GM23248 (cell line): ENCODE measurements at regions not wholly inside any gene's neighbourhood (a gene's known extent, or its start where the extent isn't known, plus 50 kb on each side); places are given as distances from the start of the nearest gene placed in this dataset.

Experiments
- EZH2 ChIP-seq: fragments of 200-600 bp; sonication (generic); IDR thresholded peaks from 2 replicates; pipeline ENCODE4 v1.6.1; 2018; ENCODE audit warnings: antibody characterized with exemption, mild to moderate bottlenecking; ENCODE audit not compliant: insufficient read depth, poor library complexity, severe bottlenecking
- EZH2phosphoT487 ChIP-seq: fragments of 200-600 bp; sonication (generic); IDR thresholded peaks from 2 replicates; pipeline ENCODE4 v1.6.1; 2018; ENCODE audit warnings: antibody characterized with exemption, moderate library complexity, mild to moderate bottlenecking, low read depth; ENCODE audit not compliant: insufficient read depth

DNA sequence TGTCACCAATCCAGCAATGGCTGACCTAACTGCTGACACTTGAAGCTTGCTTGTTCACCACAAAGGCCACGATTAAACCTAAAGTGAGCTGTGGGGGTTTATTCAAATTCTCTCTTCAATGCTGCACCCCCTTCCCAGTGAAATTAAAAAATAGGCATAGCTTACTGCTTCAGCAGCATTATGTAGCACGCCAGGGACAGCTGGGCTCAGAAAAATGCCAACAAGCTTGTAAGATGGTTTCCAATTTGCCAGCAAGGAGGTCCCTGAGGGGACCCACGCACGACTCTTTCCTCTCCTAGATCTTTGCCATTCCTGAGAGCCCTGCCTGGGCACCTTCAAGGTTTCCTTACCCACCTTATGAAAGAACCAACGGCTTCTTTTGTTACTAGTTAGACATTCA lies 113.5 kb upstream of the CDH4 start:
- TF ChIP-seq EZH2 (no peak), EZH2phosphoT487 (no peak)
